ENCODE measurements at regions not wholly inside any gene's neighbourhood (a gene's known extent, or its start where the extent isn't known, plus 50 kb on each side); places are given as distances from the start of the nearest gene placed in this dataset.

DNA sequence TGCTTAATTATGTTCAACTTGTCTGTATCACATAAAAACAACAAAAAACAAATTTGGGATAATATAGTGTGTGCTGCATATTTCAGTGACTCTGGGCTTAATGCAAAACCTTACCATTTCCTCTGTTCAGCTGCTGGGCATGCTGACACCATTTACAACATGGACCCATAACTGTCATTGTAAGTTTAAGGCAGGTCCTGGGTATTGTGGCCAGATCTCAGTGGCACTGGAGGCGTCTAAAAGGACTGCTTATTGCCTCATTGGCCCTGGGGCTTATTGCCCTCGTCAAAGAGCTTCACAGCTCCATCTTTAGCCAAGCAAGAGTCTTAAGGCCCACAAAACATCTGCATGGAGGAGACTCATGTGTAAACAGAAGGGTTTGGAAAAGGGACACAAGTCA is 390.2 kb downstream of the NR2F2 start:
- no peak for DNase-seq (ENCODE audit: low read depth in 1 of 2, low spot score in 1 of 2)

DNA sequence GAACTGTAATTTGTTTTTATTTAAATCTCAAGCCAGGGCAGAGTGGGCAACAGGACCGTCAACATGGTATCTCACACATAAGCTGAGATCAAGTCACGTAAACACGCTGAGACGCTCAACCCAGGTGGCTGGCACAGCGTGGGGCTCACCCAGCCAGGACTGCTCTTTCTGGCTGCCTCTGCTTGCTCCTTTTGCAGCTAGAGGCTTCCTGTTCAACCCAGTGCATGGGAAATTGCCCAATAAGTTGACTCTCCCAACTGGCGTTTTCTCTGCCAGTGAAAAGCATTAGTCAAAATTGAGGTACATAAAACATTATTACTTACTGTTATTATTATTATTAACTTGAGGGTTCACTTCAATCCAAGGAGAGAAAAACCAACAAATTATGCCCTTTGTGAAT is 398.1 kb downstream of the NR2F2 start:
- no peak for DNase-seq (ENCODE audit: low read depth in 1 of 2, low spot score in 1 of 2)

DNA sequence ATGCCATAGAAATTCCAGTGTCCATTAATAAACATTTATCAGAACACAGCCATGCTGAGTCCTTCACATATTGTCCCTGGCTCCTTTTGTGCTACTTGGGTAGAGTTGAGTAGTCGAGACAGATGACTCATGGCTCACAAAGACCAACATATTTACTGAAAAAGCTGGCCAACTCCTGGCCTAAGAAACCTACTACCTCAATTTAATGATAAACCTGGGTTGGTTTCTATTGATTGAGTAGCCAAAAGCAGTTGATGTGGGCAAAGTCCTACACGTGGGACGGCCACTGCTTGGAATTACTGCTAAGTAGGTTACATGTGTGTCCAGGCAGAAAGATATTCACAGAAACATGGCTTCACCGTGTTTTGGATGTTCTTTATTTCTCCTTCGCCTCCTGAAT is 402.2 kb downstream of the NR2F2 start:
- DNase-seq (ENCODE audit: low read depth in 1 of 2, low spot score in 1 of 2): no peak

DNA sequence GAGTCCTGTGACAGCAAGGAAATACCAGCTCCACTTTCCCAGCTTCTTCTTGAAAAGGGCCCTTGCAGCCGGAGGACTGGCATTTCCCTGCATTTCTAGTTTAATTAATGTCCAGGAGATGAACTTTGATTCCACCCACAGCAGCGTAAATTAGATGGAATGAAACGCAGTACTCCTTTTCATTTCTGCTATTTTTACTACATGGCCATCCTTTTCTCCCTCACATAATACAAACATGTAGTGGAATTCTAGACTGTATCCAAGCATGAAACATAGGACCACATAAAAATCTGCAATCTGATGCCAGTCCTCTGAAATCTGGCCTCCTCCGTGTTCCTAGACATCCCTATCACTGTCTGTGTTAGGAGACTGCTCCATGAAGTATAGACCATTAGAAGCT is 403.2 kb downstream of the NR2F2 start:
- no peak for DNase-seq (ENCODE audit: low read depth in 1 of 2, low spot score in 1 of 2)

DNA sequence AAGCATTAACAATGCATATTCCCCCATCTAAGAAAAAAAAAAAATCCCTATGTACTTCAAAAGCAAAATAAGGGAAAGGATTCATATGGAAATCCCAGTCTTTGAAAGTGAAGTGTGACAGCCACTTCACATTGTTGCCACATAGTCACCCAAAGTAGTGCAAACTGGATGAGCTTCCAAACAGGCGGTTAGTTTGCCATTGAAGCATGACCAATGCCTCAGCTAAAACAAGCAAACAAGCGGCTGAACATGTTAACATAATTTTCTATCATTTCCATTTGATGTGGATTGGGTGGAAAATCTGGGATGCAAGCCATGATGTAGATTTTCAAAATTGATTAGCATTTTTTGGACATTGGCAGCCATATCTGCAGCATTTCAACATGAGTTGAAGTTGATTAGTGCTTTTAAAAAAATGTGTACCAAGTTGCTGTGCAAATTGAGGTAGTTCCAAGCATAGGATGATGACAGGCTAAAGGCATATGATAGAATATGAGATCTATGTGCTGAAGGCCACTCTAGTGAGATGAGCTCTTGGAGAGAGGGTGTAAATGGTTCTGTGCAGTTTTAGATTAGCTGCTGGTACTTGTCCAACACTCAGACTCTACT is 405.2 kb downstream of the NR2F2 start:
- no peak for DNase-seq (ENCODE audit: low read depth in 1 of 2, low spot score in 1 of 2)

DNA sequence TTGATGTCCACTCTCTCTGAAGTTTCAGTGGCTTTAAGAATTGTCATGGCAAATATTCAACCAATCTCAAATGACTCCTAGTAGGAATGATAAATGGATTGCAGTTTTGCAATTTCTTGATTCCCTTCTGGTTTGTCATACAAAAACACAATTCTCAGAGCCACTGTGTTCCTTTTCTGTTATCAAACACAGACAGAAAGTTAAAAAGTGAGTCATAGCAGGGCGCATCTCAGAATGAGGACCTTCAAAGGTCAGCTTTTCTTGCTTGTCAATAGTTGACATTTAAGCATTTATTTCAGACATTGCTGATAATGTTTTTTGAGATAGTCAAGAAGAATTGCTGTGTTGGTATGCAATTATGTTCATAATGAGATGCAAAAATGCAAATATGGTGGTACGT is 405.9 kb downstream of the NR2F2 start:
- no peak for DNase-seq (ENCODE audit: low read depth in 1 of 2, low spot score in 1 of 2)

DNA sequence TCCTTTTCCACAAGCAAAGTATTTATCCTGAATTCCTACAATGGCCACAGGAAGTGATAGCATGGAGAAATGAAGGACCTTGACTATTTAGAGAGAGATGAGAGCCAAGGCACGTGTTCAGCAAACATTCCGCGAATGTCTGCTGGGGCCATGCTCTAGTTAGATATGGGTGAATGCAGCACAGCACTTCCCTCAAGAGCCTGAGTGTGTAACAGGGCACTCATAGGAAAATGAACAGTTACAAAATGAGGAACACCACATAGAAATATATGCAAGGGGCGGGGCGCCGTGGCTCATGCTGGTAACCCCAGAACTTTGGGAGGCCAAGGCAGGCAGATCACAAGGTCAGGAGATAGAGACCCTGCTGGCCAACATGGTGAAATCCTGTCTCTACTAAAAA is 406.9 kb downstream of the NR2F2 start:
- no peak for DNase-seq (ENCODE audit: low read depth in 1 of 2, low spot score in 1 of 2)

- DNase-seq (ENCODE audit: low read depth in 1 of 2, low spot score in 1 of 2): no peak
Observed at GRCh38 chr15:96746665-96747064, 416.2 kb downstream of the NR2F2 start.

GRCh38 chr15:96747291-96747690 is 416.8 kb downstream of the NR2F2 start:
- no peak for DNase-seq (ENCODE audit: low read depth in 1 of 2, low spot score in 1 of 2)

- no peak for DNase-seq (ENCODE audit: low read depth in 1 of 2, low spot score in 1 of 2)
Observed at GRCh38 chr15:96750361-96750760, 419.9 kb downstream of the NR2F2 start.

GRCh38 chr15:96756146-96756545 is 425.6 kb downstream of the NR2F2 start:
- no peak for DNase-seq (ENCODE audit: low read depth in 1 of 2, low spot score in 1 of 2)

DNA sequence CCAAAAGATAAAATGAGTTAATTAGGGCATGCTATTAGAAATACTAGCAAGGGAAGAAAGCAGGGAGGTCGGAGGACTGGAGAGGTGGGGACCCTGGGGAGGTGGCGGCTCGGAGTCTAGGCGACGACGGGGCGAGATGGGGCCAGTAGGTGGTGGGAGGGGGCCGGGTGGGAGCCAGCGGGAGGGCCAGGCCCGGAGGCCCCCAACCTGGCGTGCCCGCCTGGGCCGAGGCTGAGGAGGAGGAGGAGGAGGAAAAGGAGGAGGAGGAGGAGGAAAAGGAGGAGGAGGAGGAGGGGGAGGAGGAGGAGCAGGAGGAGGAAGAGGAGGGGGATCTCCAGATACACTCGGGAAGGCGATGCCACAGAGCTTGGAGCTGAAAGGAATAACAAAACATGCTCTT is 426.2 kb downstream of the NR2F2 start:
- no peak for DNase-seq (ENCODE audit: low read depth in 1 of 2, low spot score in 1 of 2)

GRCh38 chr15:96762566-96762965 is 432.1 kb downstream of the NR2F2 start:
- DNase-seq (ENCODE audit: low read depth in 1 of 2, low spot score in 1 of 2): no peak

- no peak for DNase-seq (ENCODE audit: low read depth in 1 of 2, low spot score in 1 of 2)
Observed at GRCh38 chr15:96764501-96764900, 434.0 kb downstream of the NR2F2 start.

DNA sequence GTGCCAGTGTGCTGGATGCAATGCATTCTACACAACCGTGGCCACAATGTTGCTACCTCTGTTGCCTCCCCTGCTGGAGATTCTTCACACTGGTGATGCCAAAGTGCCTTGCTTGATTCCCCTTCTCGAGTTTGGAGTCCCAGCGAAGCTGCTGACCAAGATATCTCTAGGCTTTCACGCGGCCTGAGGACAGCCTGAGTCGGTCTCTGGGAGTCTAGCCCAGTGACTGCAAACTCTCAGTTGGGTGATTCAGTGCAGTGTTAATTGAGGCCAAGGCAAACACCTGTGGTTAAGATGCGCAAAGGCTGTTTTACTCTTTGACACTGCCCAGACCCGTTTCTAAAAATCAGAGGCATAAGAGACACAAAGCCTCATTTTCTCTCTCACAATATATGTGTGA is 434.4 kb downstream of the NR2F2 start:
- no peak for DNase-seq (ENCODE audit: low read depth in 1 of 2, low spot score in 1 of 2)

DNA sequence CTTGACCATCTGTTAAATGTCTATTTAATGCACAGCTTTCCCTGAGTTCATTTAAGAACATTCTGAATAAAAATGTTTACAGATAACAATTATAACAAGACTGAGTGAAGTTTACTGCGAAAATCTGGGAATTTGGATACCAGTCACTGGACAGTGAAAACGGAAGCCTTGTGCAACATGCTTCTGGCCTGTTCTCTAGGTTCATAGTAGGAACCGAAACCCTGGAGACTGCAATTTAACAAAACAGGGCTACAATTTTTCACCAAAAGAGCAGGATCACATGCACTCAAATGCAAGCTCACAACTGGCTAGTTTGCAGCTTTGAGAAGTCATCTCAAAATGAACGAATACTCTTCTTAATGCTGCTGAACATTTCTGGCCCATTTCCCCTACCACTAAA is 435.9 kb downstream of the NR2F2 start:
- DNase-seq (ENCODE audit: low read depth in 1 of 2, low spot score in 1 of 2): no peak

- no peak for DNase-seq (ENCODE audit: low read depth in 1 of 2, low spot score in 1 of 2)
Observed at GRCh38 chr15:96767703-96768434, 437.4 kb downstream of the NR2F2 start.

- no peak for DNase-seq (ENCODE audit: low read depth in 1 of 2, low spot score in 1 of 2)
Observed at GRCh38 chr15:96768435-96768789, 437.9 kb downstream of the NR2F2 start.

- DNase-seq (ENCODE audit: low read depth in 1 of 2, low spot score in 1 of 2): no peak
Observed at GRCh38 chr15:96771035-96771434, 440.5 kb downstream of the NR2F2 start.

GRCh38 chr15:96774216-96774615 is 443.7 kb downstream of the NR2F2 start:
- no peak for DNase-seq (ENCODE audit: low read depth in 1 of 2, low spot score in 1 of 2)

GRCh38 chr15:96783746-96784145 is 453.2 kb downstream of the NR2F2 start:
- DNase-seq (ENCODE audit: low read depth in 1 of 2, low spot score in 1 of 2): no peak

DNA sequence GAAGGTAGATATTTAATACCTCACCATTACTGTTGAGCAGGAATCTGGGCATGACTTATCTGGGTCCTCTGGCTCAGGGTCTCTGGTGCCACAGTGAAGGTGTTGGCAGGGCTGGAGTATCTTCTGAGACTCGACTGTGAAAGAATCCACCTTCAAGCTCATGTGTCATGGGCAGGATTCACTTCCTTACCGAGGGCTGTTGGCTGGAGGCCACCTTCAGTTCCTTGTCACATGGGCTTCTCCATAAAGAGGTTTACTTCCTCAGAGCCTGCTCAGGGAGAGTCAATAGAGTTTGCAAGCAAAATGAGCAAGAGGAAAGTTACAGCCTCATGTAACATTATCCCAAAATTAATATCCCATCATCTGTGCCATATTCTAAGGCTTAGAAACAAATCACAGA is 459.5 kb downstream of the NR2F2 start:
- no peak for DNase-seq (ENCODE audit: low read depth in 1 of 2, low spot score in 1 of 2)

GRCh38 chr15:96792216-96792615 is 461.7 kb downstream of the NR2F2 start:
- DNase-seq (ENCODE audit: low read depth in 1 of 2, low spot score in 1 of 2): no peak

Data from activated CD4-positive, alpha-beta T cell treated with anti-CD3 and anti-CD28 coated beads, Interleukin-2, amount 50 U/mL, for 24 hours (primary cell).